WTC11 (cell line): ENCODE measurements at regions not wholly inside any gene's neighbourhood (a gene's known extent, or its start where the extent isn't known, plus 50 kb on each side); places are given as distances from the start of the nearest gene placed in this dataset.
"Not testable (repeated sequence)": the region's sequence is repeated elsewhere in the genome, so short reads cannot be mapped to it uniquely, and the experiment has no call there.

Source experiments
- ATAC-seq: fragments of 200-7000 bp; cut with Tn5 transposase; 2 replicates; pipeline ENCODE4 v1.10.0; 2021; ENCODE audit warnings: mild to moderate bottlenecking, moderate library complexity
- CTCF ChIA-PET: fragments of 300-600 bp; sonication (Branson Sonifier 250); formaldehyde crosslinking; loops from one replicate; lab custom pipeline; 2021; ENCODE audit warnings: antibody characterized with exemption; lab: Charles Lee
- POLR2A ChIA-PET: fragments of 350-600 bp; sonication (Branson Sonifier 250); formaldehyde crosslinking; loops from one replicate; lab custom pipeline; 2021; ENCODE audit warnings: antibody characterized with exemption; lab: Charles Lee
- DNase-seq: peaks from one replicate; pipeline ENCODE4 v3.0.0; 2021; ENCODE audit warnings: low spot score
- H3K27ac Mint-ChIP-seq: 2 replicates; pipeline ENCODE4 v1.8.0; 2021; ENCODE audit warnings: mixed read lengths
- H3K27me3 Mint-ChIP-seq: 2 replicates; pipeline ENCODE4 v1.8.0; 2021; ENCODE audit warnings: low read depth, mild to moderate bottlenecking, moderate library complexity, mixed read lengths
- H3K36me3 Mint-ChIP-seq: 2 replicates; pipeline ENCODE4 v1.8.0; 2021; ENCODE audit warnings: mixed read lengths
- H3K4me1 Mint-ChIP-seq: 2 replicates; pipeline ENCODE4 v1.8.0; 2022; ENCODE audit warnings: mixed read lengths
- H3K4me3 Mint-ChIP-seq: 2 replicates; pipeline ENCODE4 v1.8.0; 2021; ENCODE audit warnings: mild to moderate bottlenecking, moderate library complexity, mixed read lengths
- H3K9me3 Mint-ChIP-seq: 2 replicates; pipeline ENCODE4 v1.8.0; 2021; ENCODE audit warnings: mixed read lengths
- AFF4 ChIP-seq: sonication (generic); formaldehyde crosslinking; IDR thresholded peaks from 2 replicates; pipeline ENCODE4 v1.8.1; 2023; ENCODE audit warnings: mild to moderate bottlenecking, missing genetic modification reagents, borderline replicate concordance
- ARID4B ChIP-seq: sonication (generic); formaldehyde crosslinking; IDR thresholded peaks from 2 replicates; pipeline ENCODE4 v1.8.0; 2023; ENCODE audit warnings: missing genetic modification reagents, mild to moderate bottlenecking, borderline replicate concordance
- FOXK1 ChIP-seq: sonication (generic); formaldehyde crosslinking; IDR thresholded peaks from 2 replicates; pipeline ENCODE4 v1.8.0; 2022; ENCODE audit warnings: mild to moderate bottlenecking, moderate library complexity, missing genetic modification reagents
- MAX ChIP-seq: sonication (generic); formaldehyde crosslinking; IDR thresholded peaks from 2 replicates; pipeline ENCODE4 v1.8.0; 2022; ENCODE audit warnings: mild to moderate bottlenecking, missing genetic modification reagents
- MYBL2 ChIP-seq: sonication (generic); formaldehyde crosslinking; IDR thresholded peaks from 2 replicates; pipeline ENCODE4 v1.8.1; 2023; ENCODE audit warnings: mild to moderate bottlenecking, moderate library complexity, missing genetic modification reagents
- PRDM15 ChIP-seq: sonication (generic); formaldehyde crosslinking; IDR thresholded peaks from 2 replicates; pipeline ENCODE4 v1.8.0; 2022; ENCODE audit warnings: missing genetic modification reagents
- RORB ChIP-seq: fragments of 250-450 bp; sonication (Bioruptor Pico); IDR thresholded peaks from 2 replicates; pipeline ENCODE4 v1.9.0; 2021; ENCODE audit warnings: mild to moderate bottlenecking
- SMAD3 ChIP-seq: sonication (generic); formaldehyde crosslinking; IDR thresholded peaks from 2 replicates; pipeline ENCODE4 v1.8.0; 2022; ENCODE audit warnings: missing genetic modification reagents, mild to moderate bottlenecking, borderline replicate concordance
- SMAD4 ChIP-seq: sonication (generic); formaldehyde crosslinking; IDR thresholded peaks from 2 replicates; pipeline ENCODE4 v1.8.0; 2022; ENCODE audit warnings: mild to moderate bottlenecking, missing genetic modification reagents
- TEAD4 ChIP-seq: sonication (generic); formaldehyde crosslinking; IDR thresholded peaks from 2 replicates; pipeline ENCODE4 v1.8.0; 2022; ENCODE audit warnings: mild to moderate bottlenecking, missing genetic modification reagents
- USF1 ChIP-seq: sonication (generic); formaldehyde crosslinking; IDR thresholded peaks from 2 replicates; pipeline ENCODE4 v1.8.0; 2022; ENCODE audit warnings: mild to moderate bottlenecking, missing genetic modification reagents
- USF2 ChIP-seq: sonication (generic); formaldehyde crosslinking; IDR thresholded peaks from 2 replicates; pipeline ENCODE4 v1.8.1; 2023; ENCODE audit warnings: mild to moderate bottlenecking, missing genetic modification reagents, moderate library complexity
- ZNF232 ChIP-seq: sonication (generic); formaldehyde crosslinking; IDR thresholded peaks from 2 replicates; pipeline ENCODE4 v1.8.0; 2022; ENCODE audit warnings: mild to moderate bottlenecking, missing genetic modification reagents
- ZNF263 ChIP-seq: sonication (generic); formaldehyde crosslinking; IDR thresholded peaks from 2 replicates; pipeline ENCODE4 v1.8.1; 2022; ENCODE audit warnings: low read depth, mild to moderate bottlenecking, moderate library complexity, missing genetic modification reagents
- ZNF317 ChIP-seq: sonication (generic); formaldehyde crosslinking; IDR thresholded peaks from 2 replicates; pipeline ENCODE4 v1.8.1; 2023; ENCODE audit warnings: low read depth, mild to moderate bottlenecking, moderate library complexity, missing genetic modification reagents, borderline replicate concordance
- ZNF416 ChIP-seq: fragments of 250-450 bp; sonication (Bioruptor Pico); IDR thresholded peaks from 2 replicates; pipeline ENCODE4 v1.9.0; 2021; ENCODE audit warnings: mild to moderate bottlenecking, inconsistent platforms

GRCh38 chr16:31807086-31807485, 66.5 kb upstream of the ZNF267 start (continued):
- TF ChIP-seq SMAD4 (CRISPR knock-in tag), result no peak
- no peak for TF ChIP-seq USF1 (CRISPR knock-in tag)
- no peak for TF ChIP-seq ARID4B (CRISPR knock-in tag)
- no peak for TF ChIP-seq USF2 (CRISPR knock-in tag)
- TF ChIP-seq ZNF232 (CRISPR knock-in tag), result no peak
- no peak for TF ChIP-seq ZNF416 (CRISPR knock-in tag)
- no peak for TF ChIP-seq MYBL2
- no peak for TF ChIP-seq ZNF263 (CRISPR knock-in tag)

- no peak overlapping the region for H3K27ac Mint-ChIP-seq
- ChIA-PET POLR2A (no interaction called here), CTCF (no interaction called here)
- ATAC-seq (no peak), DNase-seq (no peak)
- TF ChIP-seq PRDM15 (no peak), TEAD4 (CRISPR knock-in tag) (no peak), RORB (CRISPR knock-in tag) (no peak)
- no peaks in the 10 kb centered on the region for H3K4me1 Mint-ChIP-seq
- H3K9me3 Mint-ChIP-seq, result peaks cover 66% of the 10 kb centered on the region
- no peak overlapping the region for H3K4me3 Mint-ChIP-seq
- H3K36me3 Mint-ChIP-seq, result peaks cover 56% of the 10 kb centered on the region
- peaks cover 9% of the 10 kb centered on the region for H3K27me3 Mint-ChIP-seq
These were observed 62.7 kb upstream of the ZNF267 start for GRCh38 chr16:31810863-31811262.

- H3K4me3 Mint-ChIP-seq, H3K27ac Mint-ChIP-seq, H3K4me1 Mint-ChIP-seq, ATAC-seq, CTCF ChIA-PET, POLR2A ChIA-PET, DNase-seq: not testable (repeated sequence)
- peaks cover 48% of the 10 kb centered on the region for H3K9me3 Mint-ChIP-seq
- H3K36me3 Mint-ChIP-seq, result peaks cover 46% of the 10 kb centered on the region
- H3K27me3 Mint-ChIP-seq, result peaks cover 21% of the 10 kb centered on the region; the same call in 1 of the 2 replicates
These were observed 57.5 kb upstream of the ZNF267 start for GRCh38 chr16:31816141-31816540.

- H3K4me1 Mint-ChIP-seq, result no peaks in the 10 kb centered on the region
- DNase-seq (no peak), ATAC-seq (no peak)
- H3K27ac Mint-ChIP-seq, result no peak overlapping the region
- peaks cover 25% of the 10 kb centered on the region for H3K27me3 Mint-ChIP-seq
- no peak overlapping the region for H3K4me3 Mint-ChIP-seq
- CTCF ChIA-PET, result no interaction called here
- peaks cover 57% of the 10 kb centered on the region for H3K9me3 Mint-ChIP-seq
- peaks cover 52% of the 10 kb centered on the region for H3K36me3 Mint-ChIP-seq
- POLR2A ChIA-PET, result no interaction called here
- TF ChIP-seq MAX (CRISPR knock-in tag) (no peak), AFF4 (CRISPR knock-in tag) (no peak), ZNF317 (CRISPR knock-in tag) (no peak), TEAD4 (CRISPR knock-in tag) (no peak), FOXK1 (no peak), SMAD3 (CRISPR knock-in tag) (no peak)
These were observed 54.2 kb upstream of the ZNF267 start for GRCh38 chr16:31819386-31819785.
